PC-9 (cell line): ENCODE measurements at regions not wholly inside any gene's neighbourhood (a gene's known extent, or its start where the extent isn't known, plus 50 kb on each side); places are given as distances from the start of the nearest gene placed in this dataset.

ENCODE experiments used
- BruUV-seq: library from RNA; stranded (reverse); fragments of 400-500 nt; replicated peaks from 2 replicates; lab custom pipeline; 2021; lab: Mats Ljungman, UMichigan
- CTCF ChIA-PET: fragments of 300-600 bp; sonication (Branson Sonifier 250); formaldehyde crosslinking; loops from one replicate; lab custom pipeline; 2022; ENCODE audit warnings: antibody characterized with exemption; lab: Charles Lee
- POLR2A ChIA-PET: fragments of 300-600 bp; sonication (Branson Sonifier 250); formaldehyde crosslinking; loops from one replicate; lab custom pipeline; 2022; ENCODE audit warnings: antibody characterized with exemption; ENCODE audit not compliant: unreplicated experiment; lab: Charles Lee
- DNase-seq, 2 experiments: peaks; one replicate each; pipeline versions ENCODE4 v3.0.0 to v3.0.0-alpha.2; 2015 to 2022; ENCODE audit warnings: mixed read lengths in 1 of 2
- H2AFZ ChIP-seq: fragments of 200-600 bp; sonication (generic); 2 replicates; pipeline ENCODE4 v1.8.1; 2017; ENCODE audit warnings: antibody characterized with exemption
- H3F3A ChIP-seq: fragments of 200-600 bp; sonication (generic); 2 replicates; pipeline ENCODE4 v1.8.1; 2017; ENCODE audit warnings: antibody characterized with exemption, mild to moderate bottlenecking, low read depth; ENCODE audit not compliant: insufficient read depth
- H3K27ac ChIP-seq: fragments of 200-600 bp; sonication (generic); 2 replicates; pipeline ENCODE4 v1.6.1; 2016; ENCODE audit warnings: mixed run types
- H3K27me3 ChIP-seq: fragments of 200-600 bp; sonication (generic); 2 replicates; pipeline ENCODE4 v1.6.1; 2016; ENCODE audit warnings: low read depth, mixed run types; ENCODE audit not compliant: insufficient read depth
- H3K36me3 ChIP-seq: fragments of 200-600 bp; sonication (generic); 2 replicates; pipeline ENCODE4 v1.6.1; 2016; ENCODE audit warnings: low read depth, mixed run types
- H3K4me1 ChIP-seq: fragments of 200-600 bp; sonication (generic); replicated peaks from 2 replicates; pipeline ENCODE4 v1.6.1; 2016; ENCODE audit warnings: mixed run types; ENCODE audit not compliant: insufficient read depth
- H3K4me2 ChIP-seq: fragments of 200-600 bp; sonication (generic); 2 replicates; pipeline ENCODE4 v1.6.1; 2017; ENCODE audit warnings: mixed run types
- H3K4me3 ChIP-seq: fragments of 200-600 bp; sonication (generic); 2 replicates; pipeline ENCODE4 v1.6.1; 2016; ENCODE audit warnings: mixed run types
- H3K79me2 ChIP-seq: fragments of 200-600 bp; sonication (generic); 2 replicates; pipeline ENCODE4 v1.6.1; 2017; ENCODE audit warnings: low read depth, mixed run types
- H3K9me2 ChIP-seq: fragments of 200-600 bp; sonication (generic); 2 replicates; pipeline ENCODE4 v1.8.1; 2017; ENCODE audit warnings: mild to moderate bottlenecking; ENCODE audit not compliant: insufficient read depth
- H3K9me3 ChIP-seq: fragments of 200-600 bp; sonication (generic); 2 replicates; pipeline ENCODE4 v1.8.1; 2016; ENCODE audit warnings: low read depth; ENCODE audit not compliant: insufficient read depth
- H4K20me1 ChIP-seq: fragments of 200-600 bp; sonication (generic); 2 replicates; pipeline ENCODE4 v1.8.1; 2017; ENCODE audit not compliant: insufficient read depth
- CTCF ChIP-seq: fragments of 200-600 bp; sonication (generic); conservative IDR thresholded peaks from 2 replicates; pipeline ENCODE4 v1.6.1; 2017; ENCODE audit warnings: mixed run types, antibody characterized with exemption, mild to moderate bottlenecking, moderate library complexity
- EZH2 ChIP-seq: fragments of 200-600 bp; sonication (generic); IDR thresholded peaks from 2 replicates; pipeline ENCODE4 v1.8.0; 2017; ENCODE audit warnings: antibody characterized with exemption, low read depth
- intact Hi-C: fragments of 100-400 bp; cut with micrococcal nuclease; formaldehyde crosslinking; loops from one replicate; pipeline ENCODE4 v1.10.0; 2022; ENCODE audit not compliant: unreplicated experiment

- H3K4me3 ChIP-seq, result no peak overlapping the region
- no peaks in the 10 kb centered on the region for H3K79me2 ChIP-seq
- peaks cover 14% of the 10 kb centered on the region for H3K4me1 ChIP-seq
- TF ChIP-seq CTCF, result no peak
- no peak for TF ChIP-seq EZH2
- ChIA-PET CTCF (no interaction called here), POLR2A (no interaction called here)
- BruUV-seq, result no TSS peak
- intact Hi-C loops, result no loop called here
- no peaks in the 10 kb centered on the region for H4K20me1 ChIP-seq
- no peak for DNase-seq
- H3K36me3 ChIP-seq, result no peaks in the 10 kb centered on the region
- H3K27ac ChIP-seq, result no peak overlapping the region
- H3K9me2 ChIP-seq, result no peaks in the 10 kb centered on the region
- peaks cover 7% of the 10 kb centered on the region; the same call in 1 of the 2 replicates for H3K9me3 ChIP-seq
- H3F3A ChIP-seq, result no peaks in the 10 kb centered on the region
- no peak overlapping the region for H2AFZ ChIP-seq
- no peaks in the 10 kb centered on the region for H3K27me3 ChIP-seq
- no peak overlapping the region for H3K4me2 ChIP-seq
Measured at GRCh38 chr5:103620851-103621547, 58.4 kb upstream of the NUDT12 start.

- H3K36me3 ChIP-seq, result no peaks in the 10 kb centered on the region
- no peak overlapping the region for H3K4me2 ChIP-seq
- no peaks in the 10 kb centered on the region for H3K27me3 ChIP-seq
- H2AFZ ChIP-seq, result no peak overlapping the region
- no peak for DNase-seq
- TF ChIP-seq CTCF (no peak), EZH2 (no peak)
- ChIA-PET POLR2A (no interaction called here), CTCF (no interaction called here)
- no peaks in the 10 kb centered on the region for H3K79me2 ChIP-seq
- no peaks in the 10 kb centered on the region for H4K20me1 ChIP-seq
- no peaks in the 10 kb centered on the region for H3K9me2 ChIP-seq
- no peaks in the 10 kb centered on the region for H3F3A ChIP-seq
- H3K4me1 ChIP-seq, result 0 out of 2 replicates have a peak, but pooled peaks cover 5% of the 10 kb centered on the region
- no peak overlapping the region for H3K27ac ChIP-seq
- intact Hi-C loops, result no loop called here
- no TSS peak for BruUV-seq
- peaks cover 7% of the 10 kb centered on the region; the same call in 1 of the 2 replicates for H3K9me3 ChIP-seq
- no peak overlapping the region for H3K4me3 ChIP-seq
Measured at GRCh38 chr5:103617913-103618312, 55.3 kb upstream of the NUDT12 start.

- no peak overlapping the region for H3K4me2 ChIP-seq
- no peaks in the 10 kb centered on the region for H3K9me2 ChIP-seq
- no peak overlapping the region for H2AFZ ChIP-seq
- POLR2A ChIA-PET, result no interaction called here
- intact Hi-C loops, result no loop called here
- H3K27ac ChIP-seq, result no peak overlapping the region
- no peaks in the 10 kb centered on the region for H3F3A ChIP-seq
- H3K36me3 ChIP-seq, result no peaks in the 10 kb centered on the region
- DNase-seq, result no peak
- no peak overlapping the region for H3K4me3 ChIP-seq
- CTCF ChIA-PET, result no interaction called here
- no peaks in the 10 kb centered on the region for H4K20me1 ChIP-seq
- peaks cover 7% of the 10 kb centered on the region; the same call in 1 of the 2 replicates for H3K9me3 ChIP-seq
- TF ChIP-seq EZH2, result no peak
- TF ChIP-seq CTCF, result no peak
- H3K4me1 ChIP-seq, result 0 out of 2 replicates have a peak, but pooled peaks cover 5% of the 10 kb centered on the region
- no peaks in the 10 kb centered on the region for H3K79me2 ChIP-seq
- no TSS peak for BruUV-seq
- H3K27me3 ChIP-seq, result no peaks in the 10 kb centered on the region
Measured at GRCh38 chr5:103617090-103617489, 54.5 kb upstream of the NUDT12 start.
